ENCODE measurements at regions not wholly inside any gene's neighbourhood (a gene's known extent, or its start where the extent isn't known, plus 50 kb on each side); places are given as distances from the start of the nearest gene placed in this dataset.
"Not testable (repeated sequence)": the region's sequence is repeated elsewhere in the genome, so short reads cannot be mapped to it uniquely, and the experiment has no call there.

- peak; percentile 62 for DNase-seq
Measured at GRCh38 chr5:18270635-18271338, 636.5 kb downstream of the TAF11L14 start.

- DNase-seq, result no peak
Measured at GRCh38 chr5:18276939-18277338, 642.7 kb downstream of the TAF11L14 start.

GRCh38 chr5:18281947-18282581, 647.8 kb downstream of the TAF11L14 start:
- DNase-seq, result peak; percentile 80

- no peak for DNase-seq
Measured at GRCh38 chr5:18285257-18285656, 651.0 kb downstream of the TAF11L14 start.

- no peak for DNase-seq
Measured at GRCh38 chr5:18292146-18292545, 657.9 kb downstream of the TAF11L14 start.

- not testable (repeated sequence) for DNase-seq
Measured at GRCh38 chr5:18295696-18296095, 661.4 kb downstream of the TAF11L14 start.

- DNase-seq, result no peak
Measured at GRCh38 chr5:18299166-18299565, 664.9 kb downstream of the TAF11L14 start.

GRCh38 chr5:18305288-18305924, 671.1 kb downstream of the TAF11L14 start:
- peak; percentile 49 for DNase-seq

GRCh38 chr5:18311266-18311665, 677.0 kb downstream of the TAF11L14 start:
- DNase-seq, result no peak

- no peak for DNase-seq
Measured at GRCh38 chr5:18312016-18312415, 677.8 kb downstream of the TAF11L14 start.

GRCh38 chr5:18314192-18314778, 680.0 kb downstream of the TAF11L14 start:
- peak; percentile 33 for DNase-seq

- DNase-seq, result no peak
Measured at GRCh38 chr5:18321262-18321942, 687.1 kb downstream of the TAF11L14 start.

GRCh38 chr5:18323891-18324290, 689.6 kb downstream of the TAF11L14 start:
- DNase-seq, result no peak

GRCh38 chr5:18325431-18325830, 691.2 kb downstream of the TAF11L14 start:
- no peak for DNase-seq

- DNase-seq, result no peak
Measured at GRCh38 chr5:18329328-18329727, 695.1 kb downstream of the TAF11L14 start.

GRCh38 chr5:18333841-18334240, 699.6 kb downstream of the TAF11L14 start:
- DNase-seq, result no peak

- no peak for DNase-seq
Measured at GRCh38 chr5:18334949-18335348, 700.7 kb downstream of the TAF11L14 start.

- no peak for DNase-seq
Measured at GRCh38 chr5:18354828-18355227, 720.6 kb downstream of the TAF11L14 start.

- DNase-seq, result no peak
Measured at GRCh38 chr5:18357486-18357885, 723.2 kb downstream of the TAF11L14 start.

GRCh38 chr5:18366234-18366633, 732.0 kb downstream of the TAF11L14 start:
- no peak for DNase-seq

GRCh38 chr5:18370531-18370930, 736.3 kb downstream of the TAF11L14 start:
- no peak for DNase-seq

GRCh38 chr5:18375641-18376040, 741.4 kb downstream of the TAF11L14 start:
- peak; percentile 96 for DNase-seq

- DNase-seq, result no peak
Measured at GRCh38 chr5:18378066-18378465, 743.8 kb downstream of the TAF11L14 start.

Data from NCI-H2171 (cell line).